ENCODE measurements at regions not wholly inside any gene's neighbourhood (a gene's known extent, or its start where the extent isn't known, plus 50 kb on each side); places are given as distances from the start of the nearest gene placed in this dataset.

GRCh38 chr2:158011055-158011771, 90.5 kb upstream of the UPP2 start:
- DNase-seq (ENCODE audit: low spot score in 2 of 2): no peak
- no peak for FAIRE-seq

GRCh38 chr2:158009399-158009798, 92.3 kb upstream of the UPP2 start:
- no peak for DNase-seq (ENCODE audit: low spot score in 2 of 2)
- no peak for FAIRE-seq

GRCh38 chr2:158006961-158007719, 94.5 kb upstream of the UPP2 start:
- FAIRE-seq: no peak
- no peak for DNase-seq (ENCODE audit: low spot score in 2 of 2)

GRCh38 chr2:158004126-158004764, 97.4 kb upstream of the UPP2 start:
- FAIRE-seq (peak; percentile 51), DNase-seq (ENCODE audit: low spot score in 2 of 2) (no peak)

- DNase-seq (ENCODE audit: low spot score in 2 of 2) (no peak), FAIRE-seq (no peak)
Observed at GRCh38 chr2:158002079-158002478, 99.6 kb upstream of the UPP2 start.

- no peak for DNase-seq (ENCODE audit: low spot score in 2 of 2)
- FAIRE-seq: no peak
Observed at GRCh38 chr2:157996799-157997198, 104.9 kb upstream of the UPP2 start.

- DNase-seq (ENCODE audit: low spot score in 2 of 2): no peak
- no peak for FAIRE-seq
Observed at GRCh38 chr2:157995117-157995516, 106.6 kb upstream of the UPP2 start.

GRCh38 chr2:157991932-157992331, 109.7 kb upstream of the UPP2 start:
- FAIRE-seq (no peak), DNase-seq (ENCODE audit: low spot score in 2 of 2) (no peak)

GRCh38 chr2:157990173-157990572, 111.5 kb upstream of the UPP2 start:
- DNase-seq (ENCODE audit: low spot score in 2 of 2): no peak
- no peak for FAIRE-seq

GRCh38 chr2:157989227-157989626, 112.4 kb upstream of the UPP2 start:
- DNase-seq (ENCODE audit: low spot score in 2 of 2): peak in 1 of 2 donors; percentile 7

GRCh38 chr2:157986761-157987160, 110.6 kb upstream of the ACVR1 start:
- DNase-seq (ENCODE audit: low spot score in 2 of 2) (no peak), FAIRE-seq (no peak)

More at GRCh38 chr2:157989227-157989626, 112.4 kb upstream of the UPP2 start:
- no peak for FAIRE-seq

- FAIRE-seq (no peak), DNase-seq (ENCODE audit: low spot score in 2 of 2) (no peak)
Observed at GRCh38 chr2:157984866-157985265, 108.7 kb upstream of the ACVR1 start.

GRCh38 chr2:157980020-157980419, 103.9 kb upstream of the ACVR1 start:
- no peak for DNase-seq (ENCODE audit: low spot score in 2 of 2)
- FAIRE-seq: no peak

- FAIRE-seq: no peak
- DNase-seq (ENCODE audit: low spot score in 2 of 2): no peak
Observed at GRCh38 chr2:157971702-157972101, 95.6 kb upstream of the ACVR1 start.

- FAIRE-seq: no peak
- DNase-seq (ENCODE audit: low spot score in 2 of 2): no peak
Observed at GRCh38 chr2:157967856-157968255, 91.7 kb upstream of the ACVR1 start.

GRCh38 chr2:157959249-157959648, 83.1 kb upstream of the ACVR1 start:
- FAIRE-seq: no peak
- DNase-seq (ENCODE audit: low spot score in 2 of 2): no peak

GRCh38 chr2:157957596-157957995, 81.5 kb upstream of the ACVR1 start:
- DNase-seq (ENCODE audit: low spot score in 2 of 2): no peak
- FAIRE-seq: no peak

GRCh38 chr2:157952558-157952957, 76.4 kb upstream of the ACVR1 start:
- DNase-seq (ENCODE audit: low spot score in 2 of 2) (no peak), FAIRE-seq (no peak)

GRCh38 chr2:157948856-157949255, 72.7 kb upstream of the ACVR1 start:
- FAIRE-seq (no peak), DNase-seq (ENCODE audit: low spot score in 2 of 2) (no peak)

- no peak for DNase-seq (ENCODE audit: low spot score in 2 of 2)
- no peak for FAIRE-seq
Observed at GRCh38 chr2:157946919-157947557, 70.9 kb upstream of the ACVR1 start.

GRCh38 chr2:157940024-157940423, 63.9 kb upstream of the ACVR1 start:
- DNase-seq (ENCODE audit: low spot score in 2 of 2) (no peak), FAIRE-seq (no peak)

Data from frontal cortex (tissue), 3 donors.